GM06990 (cell line): ENCODE measurements at regions not wholly inside any gene's neighbourhood (a gene's known extent, or its start where the extent isn't known, plus 50 kb on each side); places are given as distances from the start of the nearest gene placed in this dataset.

Source experiments
- DNase-seq: peaks from one replicate; pipeline ENCODE4 v3.0.0-alpha.2; 2011; ENCODE audit not compliant: insufficient read length; ENCODE audit errors: extremely low read depth
- H3K27me3 ChIP-seq: replicated peaks from 2 replicates; pipeline ENCODE4 v1.6.0; 2011; ENCODE audit warnings: low read length; ENCODE audit not compliant: control insufficient read depth, insufficient read depth
- H3K36me3 ChIP-seq: 2 replicates; pipeline ENCODE4 v1.5.1; 2011; ENCODE audit warnings: low read length; ENCODE audit not compliant: control insufficient read depth, insufficient read depth
- H3K4me3 ChIP-seq: replicated peaks from 2 replicates; pipeline ENCODE4 v1.5.1; 2011; ENCODE audit warnings: low read depth, mild to moderate bottlenecking, control low read depth, low read length
- CTCF ChIP-seq: IDR thresholded peaks from 2 replicates; pipeline ENCODE4 v1.5.1; 2011; ENCODE audit warnings: low read length, control low read depth, mild to moderate bottlenecking, inconsistent platforms; ENCODE audit not compliant: insufficient read depth, poor library complexity, severe bottlenecking

- Histone ChIP-seq H3K4me3 (no peak overlapping the region), H3K27me3 (no peaks in the 10 kb centered on the region), H3K36me3 (no peaks in the 10 kb centered on the region)
- no peak for TF ChIP-seq CTCF
- no peak for DNase-seq
Observed at GRCh38 chrX:39982948-39983347, 114.8 kb downstream of the BCOR start.

GRCh38 chrX:39983715-39984114, 114.0 kb downstream of the BCOR start:
- no peak for DNase-seq
- H3K27me3 ChIP-seq: no peaks in the 10 kb centered on the region
- TF ChIP-seq CTCF: no peak
- H3K4me3 ChIP-seq: no peak overlapping the region
- H3K36me3 ChIP-seq: no peaks in the 10 kb centered on the region

- DNase-seq: no peak
- no peaks in the 10 kb centered on the region for H3K27me3 ChIP-seq
- peak; percentile 3 for TF ChIP-seq CTCF
- no peak overlapping the region for H3K4me3 ChIP-seq
- H3K36me3 ChIP-seq: no peaks in the 10 kb centered on the region
Observed at GRCh38 chrX:39984191-39984956, 113.4 kb downstream of the BCOR start.

DNA sequence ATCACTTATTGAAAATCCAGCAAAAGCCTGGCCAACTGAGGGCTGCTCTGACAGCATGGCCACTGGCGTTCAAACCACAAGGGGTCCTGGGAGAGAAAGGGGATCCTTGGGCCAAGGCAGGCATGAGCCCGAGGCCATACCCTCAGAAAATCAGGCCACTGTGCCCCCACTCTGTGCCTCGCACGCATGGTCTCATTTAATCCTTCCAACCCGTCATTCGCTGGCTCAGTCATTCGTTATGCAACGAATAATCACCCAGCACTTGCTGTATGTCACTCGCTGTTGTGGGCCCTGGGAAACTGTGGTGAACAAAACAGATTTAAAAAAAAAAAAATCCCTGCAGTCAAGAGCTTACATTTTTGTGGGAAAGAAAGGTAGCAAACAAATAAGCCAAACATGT, 112.7 kb downstream of the BCOR start:
- H3K4me3 ChIP-seq: no peak overlapping the region
- no peak for TF ChIP-seq CTCF

DNA sequence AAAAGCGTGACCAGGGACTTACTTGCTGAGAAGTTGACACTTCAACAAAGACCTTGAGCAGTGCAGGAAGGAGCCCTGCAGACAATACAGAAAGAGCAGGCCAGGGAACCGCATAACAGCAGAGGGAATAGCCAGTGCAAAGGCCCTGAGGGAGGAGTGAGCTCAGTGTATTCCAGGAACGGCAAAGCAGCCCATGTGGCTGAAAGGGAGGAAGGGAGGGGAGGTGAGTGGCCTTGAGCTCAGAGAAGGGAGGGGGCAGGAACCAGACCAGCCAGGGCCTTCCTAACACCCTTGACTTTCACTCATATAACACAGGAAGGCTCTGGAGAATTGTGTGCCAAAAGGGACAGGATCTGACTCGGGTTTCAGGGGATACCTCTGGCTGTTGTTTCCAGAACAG, 112.2 kb downstream of the BCOR start:
- Histone ChIP-seq H3K27me3 (no peaks in the 10 kb centered on the region), H3K36me3 (no peaks in the 10 kb centered on the region), H3K4me3 (no peak overlapping the region)
- DNase-seq: no peak
- TF ChIP-seq CTCF: no peak

More for the DNA sequence above, 112.7 kb downstream of the BCOR start:
- Histone ChIP-seq H3K36me3 (no peaks in the 10 kb centered on the region), H3K27me3 (no peaks in the 10 kb centered on the region)
- DNase-seq: no peak
